Right lobe of liver (tissue), 6 donors: ENCODE measurements at regions not wholly inside any gene's neighbourhood (a gene's known extent, or its start where the extent isn't known, plus 50 kb on each side); places are given as distances from the start of the nearest gene placed in this dataset.

Experiments used
- ATAC-seq, 4 donors: fragments of 200-7000 bp; cut with Tn5 transposase; one replicate each; pipeline ENCODE4 v1.9.1; 2020; ENCODE audit warnings: mild to moderate bottlenecking in 4 of 4, moderate library complexity in 4 of 4
- DNase-seq, 3 donors: peaks; one replicate each; pipeline ENCODE4 v3.0.0-alpha.2; 2020
- H3K27ac ChIP-seq, 3 donors: fragments of 200-600 bp; one replicate each; pipeline ENCODE4 v1.8.0; 2022
- H3K27me3 ChIP-seq, 2 donors: fragments of 200-600 bp; one replicate each; pipeline ENCODE4 v1.8.0; 2022
- H3K36me3 ChIP-seq, 4 donors: fragments of 200-600 bp; sonication (generic) in 1 of 4; one replicate each; pipeline versions ENCODE4 v1.5.1 to v1.8.0; 2017 to 2022; ENCODE audit warnings: control low read depth in 1 of 4
- H3K4me1 ChIP-seq, 4 donors: fragments of 200-600 bp; sonication (generic) in 1 of 4; one replicate each; pipeline versions ENCODE4 v1.5.1 to v1.8.0; 2017 to 2022; ENCODE audit warnings: control low read depth in 1 of 4
- H3K4me3 ChIP-seq, 3 donors: fragments of 200-600 bp; one replicate each; pipeline ENCODE4 v1.8.0; 2022
- H3K9me3 ChIP-seq, 4 donors: fragments of 200-600 bp; sonication (generic) in 1 of 4; one replicate each; pipeline versions ENCODE4 v1.5.1 to v1.8.0; 2017 to 2022; ENCODE audit warnings: control low read depth in 1 of 4
- CTCF ChIP-seq, 4 donors: fragments of 200-600 bp in 3 of 4; fragments of 450-650 bp in 1 of 4; IDR thresholded peaks; one replicate each; pipeline versions ENCODE4 v1.5.1 to v1.8.0; 2016 to 2022; ENCODE audit warnings: antibody characterized with exemption in 4 of 4, mild to moderate bottlenecking in 2 of 4
- POLR2A ChIP-seq: fragments of 450-650 bp; IDR thresholded peaks from one replicate; pipeline ENCODE4 v1.6.1; 2017; ENCODE audit warnings: antibody characterized with exemption, mild to moderate bottlenecking
- WGBS: methylation state at CpG from one replicate; pipeline ENCODE4 v1.1.6; 2018; ENCODE audit warnings: low coverage, low lambda C conversion rate; ENCODE audit not compliant: insufficient coverage; ENCODE audit errors: missing lambda C conversion rate; 5-methylcytosine and 5-hydroxymethylcytosine counted together
- intact Hi-C, 2 donors: fragments of 100-400 bp; cut with DNase I; formaldehyde crosslinking; loops; one replicate each; pipeline versions ENCODE4 v1.11.2 to v1.14.1; 2022
- donor health status: DM: no; HTN: yes; CAD: no.
- donor health status: DM: no; HTN: no; CAD: no.
- donor health status: DM: no; HTN: no; CAD: no.
- donor health status: DM: no; HTN: yes; CAD: no.
- donor health status: DM: no; HTN: yes; CAD: no.

- Histone ChIP-seq H3K27me3 (no peaks in the 10 kb centered on the region), H3K36me3 (no peaks in the 10 kb centered on the region), H3K9me3 (no peaks in the 10 kb centered on the region), H3K4me1 (no peaks in the 10 kb centered on the region), H3K27ac (no peak overlapping the region), H3K4me3 (no peak overlapping the region)
- intact Hi-C loops, result no loop called here
- TF ChIP-seq POLR2A, result no peak
- TF ChIP-seq CTCF (IDR thresholded peaks at IDR 0.05), result no peak
- 29% methylated on average over 1 of the region's 1 CpG for WGBS
- ATAC-seq (no peak), DNase-seq (no peak)
Observed at GRCh38 chr21:27426196-27426595, 459.3 kb upstream of the ADAMTS5 start.

GRCh38 chr21:27425574-27425973 lies 458.7 kb upstream of the ADAMTS5 start:
- no peak for TF ChIP-seq POLR2A
- no peak for TF ChIP-seq CTCF (IDR thresholded peaks at IDR 0.05)
- WGBS, result 37% methylated on average over 3 of the region's 3 CpGs
- H3K36me3 ChIP-seq, result no peaks in the 10 kb centered on the region
- H3K9me3 ChIP-seq, result no peaks in the 10 kb centered on the region
- DNase-seq (no peak), ATAC-seq (no peak)
- H3K27me3 ChIP-seq, result no peaks in the 10 kb centered on the region
- no peaks in the 10 kb centered on the region for H3K4me1 ChIP-seq
- H3K27ac ChIP-seq, result no peak overlapping the region
- no peak overlapping the region for H3K4me3 ChIP-seq
- intact Hi-C loops, result no loop called here

- Histone ChIP-seq H3K4me1 (no peaks in the 10 kb centered on the region), H3K4me3 (no peak overlapping the region), H3K9me3 (no peaks in the 10 kb centered on the region), H3K36me3 (no peaks in the 10 kb centered on the region), H3K27me3 (no peaks in the 10 kb centered on the region), H3K27ac (no peak overlapping the region)
- 39% methylated on average over 2 of the region's 2 CpGs for WGBS
- ATAC-seq, result no peak
- TF ChIP-seq CTCF (IDR thresholded peaks at IDR 0.05), result no peak
- TF ChIP-seq POLR2A, result no peak
- intact Hi-C loops, result no loop called here
- DNase-seq, result no peak
Observed at GRCh38 chr21:27425172-27425571, 458.3 kb upstream of the ADAMTS5 start.

GRCh38 chr21:27424601-27425000 lies 457.7 kb upstream of the ADAMTS5 start:
- Histone ChIP-seq H3K27ac (no peak overlapping the region), H3K4me1 (no peaks in the 10 kb centered on the region), H3K27me3 (no peaks in the 10 kb centered on the region), H3K9me3 (no peaks in the 10 kb centered on the region), H3K36me3 (no peaks in the 10 kb centered on the region), H3K4me3 (no peak overlapping the region)
- ATAC-seq, result no peak
- WGBS, result 30% methylated on average over 1 of the region's 1 CpG
- intact Hi-C loops, result no loop called here
- DNase-seq, result no peak
- TF ChIP-seq POLR2A (no peak), CTCF (IDR thresholded peaks at IDR 0.05) (no peak)
